Panc1 (cell line): ENCODE measurements at regions not wholly inside any gene's neighbourhood (a gene's known extent, or its start where the extent isn't known, plus 50 kb on each side); places are given as distances from the start of the nearest gene placed in this dataset.

Experiments used
- CTCF ChIP-seq: fragments of 450-650 bp; IDR thresholded peaks from 2 replicates; pipeline ENCODE4 v1.5.1; 2017; ENCODE audit warnings: mild to moderate bottlenecking
- POLR2AphosphoS5 ChIP-seq: IDR thresholded peaks from 2 replicates; pipeline ENCODE4 v1.6.1; 2012; ENCODE audit warnings: mild to moderate bottlenecking, low read depth, low read length, moderate library complexity
- SIN3A ChIP-seq: IDR thresholded peaks from 2 replicates; pipeline ENCODE4 v1.6.1; 2012; ENCODE audit warnings: low read depth, mild to moderate bottlenecking, low read length, moderate library complexity, borderline replicate concordance; ENCODE audit not compliant: insufficient read depth
- TCF7L2 ChIP-seq: IDR thresholded peaks from 2 replicates; pipeline ENCODE4 v1.6.1; 2011; ENCODE audit warnings: mild to moderate bottlenecking, low read depth, low read length, inconsistent platforms
- TF ChIP-seq, protein P1 (sequence below), 2 experiments: IDR thresholded peaks; 2 replicates each; pipeline ENCODE4 v1.6.1; 2011 to 2012; ENCODE audit warnings: low read depth in 2 of 2, control low read depth in 1 of 2, low read length in 1 of 2, mild to moderate bottlenecking in 1 of 2, moderate library complexity in 1 of 2; ENCODE audit not compliant: insufficient read depth in 1 of 2

GRCh38 chr7:25580141-25580540 is 351.9 kb upstream of the NPVF start:
- TF ChIP-seq CTCF (no peak), POLR2AphosphoS5 (no peak), SIN3A (no peak), TCF7L2 (no peak)
- TF ChIP-seq, protein P1, sequence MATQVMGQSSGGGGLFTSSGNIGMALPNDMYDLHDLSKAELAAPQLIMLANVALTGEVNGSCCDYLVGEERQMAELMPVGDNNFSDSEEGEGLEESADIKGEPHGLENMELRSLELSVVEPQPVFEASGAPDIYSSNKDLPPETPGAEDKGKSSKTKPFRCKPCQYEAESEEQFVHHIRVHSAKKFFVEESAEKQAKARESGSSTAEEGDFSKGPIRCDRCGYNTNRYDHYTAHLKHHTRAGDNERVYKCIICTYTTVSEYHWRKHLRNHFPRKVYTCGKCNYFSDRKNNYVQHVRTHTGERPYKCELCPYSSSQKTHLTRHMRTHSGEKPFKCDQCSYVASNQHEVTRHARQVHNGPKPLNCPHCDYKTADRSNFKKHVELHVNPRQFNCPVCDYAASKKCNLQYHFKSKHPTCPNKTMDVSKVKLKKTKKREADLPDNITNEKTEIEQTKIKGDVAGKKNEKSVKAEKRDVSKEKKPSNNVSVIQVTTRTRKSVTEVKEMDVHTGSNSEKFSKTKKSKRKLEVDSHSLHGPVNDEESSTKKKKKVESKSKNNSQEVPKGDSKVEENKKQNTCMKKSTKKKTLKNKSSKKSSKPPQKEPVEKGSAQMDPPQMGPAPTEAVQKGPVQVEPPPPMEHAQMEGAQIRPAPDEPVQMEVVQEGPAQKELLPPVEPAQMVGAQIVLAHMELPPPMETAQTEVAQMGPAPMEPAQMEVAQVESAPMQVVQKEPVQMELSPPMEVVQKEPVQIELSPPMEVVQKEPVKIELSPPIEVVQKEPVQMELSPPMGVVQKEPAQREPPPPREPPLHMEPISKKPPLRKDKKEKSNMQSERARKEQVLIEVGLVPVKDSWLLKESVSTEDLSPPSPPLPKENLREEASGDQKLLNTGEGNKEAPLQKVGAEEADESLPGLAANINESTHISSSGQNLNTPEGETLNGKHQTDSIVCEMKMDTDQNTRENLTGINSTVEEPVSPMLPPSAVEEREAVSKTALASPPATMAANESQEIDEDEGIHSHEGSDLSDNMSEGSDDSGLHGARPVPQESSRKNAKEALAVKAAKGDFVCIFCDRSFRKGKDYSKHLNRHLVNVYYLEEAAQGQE (IDR thresholded peaks at IDR 0.05; ENCODE audit: insufficient read depth in 1 of 2, low read depth in 2 of 2, low read length in 1 of 2) = no peak
